Esophagus muscularis mucosa (tissue), 4 donors: ENCODE measurements at regions not wholly inside any gene's neighbourhood (a gene's known extent, or its start where the extent isn't known, plus 50 kb on each side); places are given as distances from the start of the nearest gene placed in this dataset.
A peak's percentile ranks its signal among the peaks of the same experiment; 100 is the strongest.

ENCODE experiments used
- DNase-seq: peaks from one replicate; pipeline ENCODE4 v3.0.0-alpha.2; 2017; ENCODE audit errors: extremely low spot score
- H3K27ac ChIP-seq, 4 donors: fragments of 200-600 bp; sonication (generic); replicated peaks in 1 of 4; 1 replicate in 3 of 4; 2 replicates in 1 of 4; pipeline ENCODE4 v1.5.1; 2016 to 2019; ENCODE audit warnings: mild to moderate bottlenecking in 1 of 4
- H3K27me3 ChIP-seq, 4 donors: fragments of 200-600 bp; sonication (generic); one replicate each; pipeline versions ENCODE4 v1.5.1 to v1.6.0; 2016 to 2019
- H3K36me3 ChIP-seq, 4 donors: fragments of 200-600 bp; sonication (generic); one replicate each; pipeline ENCODE4 v1.5.1; 2016 to 2019
- H3K4me1 ChIP-seq, 4 donors: fragments of 200-600 bp; sonication (generic); one replicate each; pipeline ENCODE4 v1.5.1; 2016 to 2019
- H3K4me3 ChIP-seq, 4 donors: fragments of 200-600 bp; sonication (generic); 1 replicate in 2 of 4; 2 replicates in 2 of 4; pipeline ENCODE4 v1.5.1; 2016 to 2019; ENCODE audit warnings: mild to moderate bottlenecking in 4 of 4, moderate library complexity in 1 of 4
- H3K9me3 ChIP-seq, 4 donors: fragments of 200-600 bp; sonication (generic); 1 replicate in 3 of 4; 2 replicates in 1 of 4; pipeline ENCODE4 v1.5.1; 2016 to 2019
- CTCF ChIP-seq, 3 experiments: fragments of 200-600 bp in 2 of 3; fragments of 450-650 bp in 1 of 3; sonication (generic) in 2 of 3; IDR thresholded peaks; one replicate each; pipeline ENCODE4 v1.5.1; 2017 to 2019; ENCODE audit warnings: antibody characterized with exemption in 3 of 3, mild to moderate bottlenecking in 2 of 3, moderate library complexity in 1 of 3
- EP300 ChIP-seq: sonication (generic); formaldehyde crosslinking; IDR thresholded peaks from one replicate; pipeline ENCODE4 v1.6.1; 2017; ENCODE audit warnings: antibody characterized with exemption
- POLR2A ChIP-seq: fragments of 450-650 bp; IDR thresholded peaks from one replicate; pipeline ENCODE4 v1.6.1; 2017; ENCODE audit warnings: antibody characterized with exemption, moderate library complexity, mild to moderate bottlenecking, low read depth
- POLR2AphosphoS5 ChIP-seq, 2 donors: sonication (generic); formaldehyde crosslinking; IDR thresholded peaks; one replicate each; pipeline ENCODE4 v1.6.1; 2017; ENCODE audit warnings: antibody characterized with exemption in 2 of 2
- WGBS: methylation state at CpG from one replicate; pipeline ENCODE4 v1.1.5; 2018; 5-methylcytosine and 5-hydroxymethylcytosine counted together
- intact Hi-C: fragments of 100-400 bp; cut with DNase I; formaldehyde crosslinking; loops from one replicate; pipeline ENCODE4 v1.15.1; 2023

DNA sequence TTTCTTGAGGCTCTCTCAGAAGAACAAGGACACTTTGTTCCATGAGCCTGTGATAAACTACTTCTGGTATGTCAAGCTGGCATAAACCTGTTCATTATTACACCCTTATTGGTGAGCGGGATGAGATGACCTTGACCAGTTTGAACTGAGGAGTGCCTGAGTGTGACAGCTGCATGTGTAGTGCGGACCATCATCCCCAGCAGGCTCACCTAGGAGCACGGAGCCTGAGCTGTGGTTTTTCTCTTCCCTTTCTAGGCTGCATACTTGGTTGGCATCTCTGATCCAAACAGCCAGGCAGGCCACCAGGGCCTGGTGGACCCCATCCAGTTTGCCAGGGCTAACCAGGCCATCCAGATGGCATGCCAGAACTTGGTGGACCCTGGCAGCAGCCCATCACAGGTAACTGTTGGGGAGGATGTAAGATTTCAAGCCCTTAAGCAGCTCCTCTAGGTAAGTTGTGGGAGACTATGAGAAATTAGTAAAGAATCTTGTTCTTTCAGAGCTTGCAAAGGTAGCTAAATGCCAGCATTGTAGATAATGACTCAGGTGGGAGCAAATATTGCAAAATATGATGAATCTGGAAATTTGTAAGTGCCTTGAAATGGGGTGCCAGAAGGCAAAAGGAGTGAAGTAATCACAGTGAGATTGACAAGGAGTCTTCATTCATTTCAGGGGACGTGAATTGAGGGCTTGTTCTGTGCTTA lies 288.9 kb upstream of the TPM1 start:
- 81% methylated on average over 4 of the region's 4 CpGs for WGBS
- DNase-seq, result no peak

DNA sequence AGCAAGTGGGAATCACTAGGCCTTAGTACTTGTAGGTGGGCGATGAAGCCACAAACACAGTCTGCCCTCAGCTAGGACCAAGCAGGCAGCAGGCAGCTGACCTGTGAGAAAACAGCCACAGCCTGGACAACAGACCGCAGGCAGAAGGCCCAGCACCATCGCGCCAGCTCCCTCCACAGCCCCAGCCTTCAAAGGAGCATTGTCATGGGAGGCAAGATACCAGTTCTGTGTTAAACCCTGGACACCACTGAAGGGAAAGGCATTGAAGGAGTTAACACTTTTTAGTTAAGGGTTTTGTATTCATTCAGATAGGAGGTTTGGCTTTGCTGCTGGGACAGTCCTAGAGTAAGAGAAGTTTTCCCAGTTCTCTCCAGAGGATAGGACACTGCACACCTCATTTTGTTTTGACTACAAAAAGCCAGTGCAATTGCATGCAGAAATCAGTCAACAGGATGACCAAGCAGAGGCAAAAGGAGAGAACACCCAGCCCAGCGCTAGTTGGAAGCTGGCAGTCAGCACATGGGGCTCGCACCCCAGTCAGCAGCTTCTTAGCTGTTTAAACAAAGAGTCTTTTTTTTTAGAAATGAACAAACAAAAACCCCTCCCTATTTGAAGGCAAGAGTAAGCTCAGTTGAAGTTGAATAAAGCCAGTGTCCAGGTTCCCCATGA lies 286.1 kb upstream of the TPM1 start:
- TF ChIP-seq CTCF (IDR thresholded peaks at IDR 0.05) (no peak), POLR2AphosphoS5 (IDR thresholded peaks at IDR 0.05) (no peak), POLR2A (no peak), EP300 (no peak)
- intact Hi-C loops, result no loop called here
- H3K27me3 ChIP-seq, result no peaks in the 10 kb centered on the region
- H3K9me3 ChIP-seq, result no peaks in the 10 kb centered on the region
- peak overlapping the region in 1 of 4 donors; percentile 78 for H3K27ac ChIP-seq
- H3K36me3 ChIP-seq, result peaks cover 0 to 40% (median 12%) of the 10 kb centered on the region in 4 donors
- WGBS, result 94% methylated on average over 6 of the region's 6 CpGs
- DNase-seq, result no peak
- H3K4me1 ChIP-seq, result peaks cover 15 to 39% (median 36%) of the 10 kb centered on the region in 4 donors
- no peak overlapping the region for H3K4me3 ChIP-seq

More for the DNA sequence above, 288.9 kb upstream of the TPM1 start:
- no peak for TF ChIP-seq POLR2AphosphoS5 (IDR thresholded peaks at IDR 0.05)
- no peak for TF ChIP-seq EP300
- TF ChIP-seq CTCF (IDR thresholded peaks at IDR 0.05), result no peak
- no peak for TF ChIP-seq POLR2A
- no peaks in the 10 kb centered on the region for H3K9me3 ChIP-seq
- intact Hi-C loops, result no loop called here
- no peaks in the 10 kb centered on the region for H3K27me3 ChIP-seq
- H3K36me3 ChIP-seq, result peaks cover 0 to 47% (median 9%) of the 10 kb centered on the region in 4 donors
- no peak overlapping the region for H3K27ac ChIP-seq
- H3K4me1 ChIP-seq, result peaks cover 7 to 26% (median 24%) of the 10 kb centered on the region in 4 donors
- no peak overlapping the region for H3K4me3 ChIP-seq

DNA sequence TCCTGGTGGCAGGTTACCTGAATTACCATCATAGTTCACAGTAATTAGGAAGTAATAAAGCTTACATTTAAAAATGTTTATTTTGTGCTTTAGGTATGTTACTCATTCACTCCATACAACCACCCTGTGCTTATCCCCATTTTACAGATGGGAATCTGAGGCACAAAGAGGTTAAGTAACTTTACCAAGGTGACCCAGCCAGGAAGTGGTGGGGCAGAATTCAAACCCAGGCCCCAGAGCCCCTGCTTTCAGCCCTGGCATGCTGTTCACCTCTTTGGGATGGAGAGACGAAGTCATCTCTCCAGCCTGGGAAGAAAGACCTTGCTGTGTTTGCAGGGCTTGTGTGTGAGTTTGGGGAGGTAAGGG lies 285.6 kb upstream of the TPM1 start:
- Histone ChIP-seq H3K4me3 (no peak overlapping the region), H3K27me3 (no peaks in the 10 kb centered on the region), H3K36me3 (peaks cover 0 to 45% (median 17%) of the 10 kb centered on the region in 4 donors), H3K9me3 (no peaks in the 10 kb centered on the region), H3K4me1 (peaks cover 15 to 39% (median 36%) of the 10 kb centered on the region in 4 donors), H3K27ac (peak overlapping the region; percentile 77 to 83 (median 80))
- DNase-seq, result no peak
- intact Hi-C loops, result no loop called here
- TF ChIP-seq CTCF (IDR thresholded peaks at IDR 0.05) (no peak), EP300 (no peak), POLR2AphosphoS5 (IDR thresholded peaks at IDR 0.05) (no peak), POLR2A (no peak)
- WGBS, result 91% methylated on average over 1 of the region's 1 CpG

DNA sequence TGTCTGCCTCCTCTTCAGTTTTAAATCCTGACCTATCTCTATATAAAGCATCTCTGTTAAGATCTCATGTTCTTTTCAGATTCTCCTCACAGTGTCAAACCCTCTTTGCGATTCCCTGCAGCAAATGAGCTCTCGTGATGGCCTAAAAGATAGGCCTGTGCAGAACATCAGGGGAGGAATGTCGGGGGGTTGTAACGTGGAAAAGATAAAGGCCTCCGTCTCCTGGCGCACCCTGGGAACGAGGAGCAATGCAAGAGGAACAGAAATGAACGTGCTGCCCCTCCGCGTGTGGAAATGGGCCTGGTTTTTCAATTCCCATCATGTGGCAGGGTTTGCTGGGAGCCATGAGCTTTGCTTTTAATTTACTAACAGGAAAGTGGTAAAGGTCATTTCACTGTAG lies 285.0 kb upstream of the TPM1 start:
- H3K4me1 ChIP-seq, result peaks cover 15 to 39% (median 36%) of the 10 kb centered on the region in 4 donors
- no peak overlapping the region for H3K4me3 ChIP-seq
- 84% methylated on average over 10 of the region's 10 CpGs for WGBS
- no peak for DNase-seq
- peak overlapping the region; percentile 77 to 83 (median 80) for H3K27ac ChIP-seq
- no peak for TF ChIP-seq POLR2A
- TF ChIP-seq POLR2AphosphoS5 (IDR thresholded peaks at IDR 0.05), result no peak
- TF ChIP-seq CTCF (IDR thresholded peaks at IDR 0.05), result no peak
- no peak for TF ChIP-seq EP300
- H3K27me3 ChIP-seq, result no peaks in the 10 kb centered on the region
- intact Hi-C loops, result no loop called here
- peaks cover 0 to 47% (median 23%) of the 10 kb centered on the region in 4 donors for H3K36me3 ChIP-seq
- H3K9me3 ChIP-seq, result no peaks in the 10 kb centered on the region
